Lower leg skin (tissue), 3 donors: ENCODE measurements at regions not wholly inside any gene's neighbourhood (a gene's known extent, or its start where the extent isn't known, plus 50 kb on each side); places are given as distances from the start of the nearest gene placed in this dataset.

Experiments used
- POLR2A ChIP-seq, 2 donors: fragments of 450-650 bp; IDR thresholded peaks; one replicate each; pipeline ENCODE4 v1.6.1; 2016 to 2017; ENCODE audit warnings: antibody characterized with exemption in 2 of 2, mild to moderate bottlenecking in 1 of 2, moderate library complexity in 1 of 2
- TF ChIP-seq, protein P1 (sequence below), 3 donors: fragments of 450-650 bp; IDR thresholded peaks; one replicate each; pipeline ENCODE4 v1.5.1; 2016; ENCODE audit warnings: antibody characterized with exemption in 3 of 3, mild to moderate bottlenecking in 3 of 3, moderate library complexity in 2 of 3

DNA sequence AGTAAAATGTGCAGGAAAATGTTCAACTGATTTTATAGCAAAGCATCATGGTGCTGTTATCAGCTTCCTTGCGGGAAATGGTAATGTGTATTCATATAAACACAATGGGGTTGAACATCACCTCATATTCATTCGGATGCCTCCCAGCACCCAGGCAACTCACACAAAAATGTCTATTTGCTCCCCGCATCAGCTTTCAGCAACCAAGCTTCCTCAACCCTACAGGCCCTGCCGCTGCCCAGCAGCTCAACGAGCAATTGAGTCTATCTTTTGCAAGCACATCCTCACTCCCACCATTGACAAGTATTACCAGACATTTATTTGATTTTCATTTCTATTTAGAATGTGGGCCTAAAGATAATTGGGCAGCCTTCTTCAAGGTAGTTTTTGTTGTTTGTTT is 2161.4 kb upstream of the PIK3C3 start:
- TF ChIP-seq, protein P1, sequence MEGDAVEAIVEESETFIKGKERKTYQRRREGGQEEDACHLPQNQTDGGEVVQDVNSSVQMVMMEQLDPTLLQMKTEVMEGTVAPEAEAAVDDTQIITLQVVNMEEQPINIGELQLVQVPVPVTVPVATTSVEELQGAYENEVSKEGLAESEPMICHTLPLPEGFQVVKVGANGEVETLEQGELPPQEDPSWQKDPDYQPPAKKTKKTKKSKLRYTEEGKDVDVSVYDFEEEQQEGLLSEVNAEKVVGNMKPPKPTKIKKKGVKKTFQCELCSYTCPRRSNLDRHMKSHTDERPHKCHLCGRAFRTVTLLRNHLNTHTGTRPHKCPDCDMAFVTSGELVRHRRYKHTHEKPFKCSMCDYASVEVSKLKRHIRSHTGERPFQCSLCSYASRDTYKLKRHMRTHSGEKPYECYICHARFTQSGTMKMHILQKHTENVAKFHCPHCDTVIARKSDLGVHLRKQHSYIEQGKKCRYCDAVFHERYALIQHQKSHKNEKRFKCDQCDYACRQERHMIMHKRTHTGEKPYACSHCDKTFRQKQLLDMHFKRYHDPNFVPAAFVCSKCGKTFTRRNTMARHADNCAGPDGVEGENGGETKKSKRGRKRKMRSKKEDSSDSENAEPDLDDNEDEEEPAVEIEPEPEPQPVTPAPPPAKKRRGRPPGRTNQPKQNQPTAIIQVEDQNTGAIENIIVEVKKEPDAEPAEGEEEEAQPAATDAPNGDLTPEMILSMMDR (IDR thresholded peaks at IDR 0.05): no peak
- no peak for TF ChIP-seq POLR2A (IDR thresholded peaks at IDR 0.05)
